SU-DHL-6 (cell line): ENCODE measurements at regions not wholly inside any gene's neighbourhood (a gene's known extent, or its start where the extent isn't known, plus 50 kb on each side); places are given as distances from the start of the nearest gene placed in this dataset.

Source experiments
- H2AFZ ChIP-seq: fragments of 200-600 bp; sonication (generic); 2 replicates; pipeline ENCODE4 v1.6.1; 2014; ENCODE audit warnings: low read depth, mild to moderate bottlenecking, moderate library complexity, mixed read lengths, antibody characterized with exemption, low read length; ENCODE audit not compliant: severe bottlenecking
- H3F3A ChIP-seq: fragments of 200-600 bp; shearing (Covaris generic); 2 replicates; pipeline ENCODE4 v1.6.0; 2016; ENCODE audit warnings: antibody characterized with exemption, mild to moderate bottlenecking; ENCODE audit not compliant: insufficient read depth
- H3K27ac ChIP-seq: fragments of 200-600 bp; sonication (generic); 2 replicates; pipeline ENCODE4 v1.5.1; 2016; ENCODE audit warnings: low read depth, mild to moderate bottlenecking, low read length, moderate library complexity, mixed read lengths
- H3K27me3 ChIP-seq: fragments of 200-600 bp; sonication (generic), shearing (Covaris generic); 2 replicates; pipeline ENCODE4 v1.6.0; 2014; ENCODE audit warnings: mild to moderate bottlenecking, low read length
- H3K36me3 ChIP-seq: fragments of 200-600 bp; sonication (generic); 2 replicates; pipeline ENCODE4 v1.6.1; 2014; ENCODE audit warnings: mild to moderate bottlenecking, low read length, mixed read lengths
- H3K4me2 ChIP-seq: fragments of 300-600, 200-600 bp; shearing (Covaris generic), sonication (generic); 2 replicates; pipeline ENCODE4 v1.6.0; 2014; ENCODE audit warnings: low read length, low read depth, mild to moderate bottlenecking; ENCODE audit not compliant: poor library complexity, severe bottlenecking
- H3K4me3 ChIP-seq: fragments of 200-600 bp; sonication (generic); 2 replicates; pipeline ENCODE4 v1.5.1; 2014; ENCODE audit warnings: antibody characterized with exemption, low read length, mild to moderate bottlenecking, mixed read lengths; ENCODE audit not compliant: insufficient read depth, poor library complexity, severe bottlenecking
- H3K79me2 ChIP-seq: fragments of 200-600 bp; sonication (generic); 2 replicates; pipeline ENCODE4 v1.6.1; 2014; ENCODE audit warnings: mild to moderate bottlenecking, low read length, moderate library complexity; ENCODE audit not compliant: insufficient read depth
- H3K9ac ChIP-seq: fragments of 200-600 bp; sonication (generic); 2 replicates; pipeline ENCODE4 v1.7.0; 2014; ENCODE audit warnings: mild to moderate bottlenecking, low read length
- H3K9me2 ChIP-seq: fragments of 200-600 bp; sonication (generic); replicated peaks from 2 replicates; pipeline ENCODE4 v1.6.1; 2014; ENCODE audit warnings: low read length; ENCODE audit not compliant: insufficient read depth
- H3K9me3 ChIP-seq: fragments of 200-600 bp; sonication (generic); 2 replicates; pipeline ENCODE4 v1.6.1; 2014; ENCODE audit warnings: low read length, mixed read lengths; ENCODE audit not compliant: insufficient read depth
- H4K20me1 ChIP-seq: fragments of 200-600 bp; sonication (generic); 2 replicates; pipeline ENCODE4 v1.6.1; 2014; ENCODE audit warnings: low read depth, mild to moderate bottlenecking, antibody characterized with exemption, low read length, moderate library complexity, mixed read lengths
- EZH2phosphoT487 ChIP-seq: fragments of 200-600 bp; sonication (generic), shearing (Covaris generic); conservative IDR thresholded peaks from 2 replicates; pipeline ENCODE4 v1.6.1; 2018; ENCODE audit warnings: mild to moderate bottlenecking, antibody characterized with exemption, low read length, moderate library complexity, mixed read lengths
- TF ChIP-seq, protein P1 (sequence below): fragments of 200-600 bp; sonication (generic); IDR thresholded peaks from one replicate; pipeline ENCODE4 v1.5.1; 2017; ENCODE audit warnings: antibody characterized with exemption, mild to moderate bottlenecking, low read length, moderate library complexity; ENCODE audit not compliant: insufficient read depth, poor library complexity, severe bottlenecking

DNA sequence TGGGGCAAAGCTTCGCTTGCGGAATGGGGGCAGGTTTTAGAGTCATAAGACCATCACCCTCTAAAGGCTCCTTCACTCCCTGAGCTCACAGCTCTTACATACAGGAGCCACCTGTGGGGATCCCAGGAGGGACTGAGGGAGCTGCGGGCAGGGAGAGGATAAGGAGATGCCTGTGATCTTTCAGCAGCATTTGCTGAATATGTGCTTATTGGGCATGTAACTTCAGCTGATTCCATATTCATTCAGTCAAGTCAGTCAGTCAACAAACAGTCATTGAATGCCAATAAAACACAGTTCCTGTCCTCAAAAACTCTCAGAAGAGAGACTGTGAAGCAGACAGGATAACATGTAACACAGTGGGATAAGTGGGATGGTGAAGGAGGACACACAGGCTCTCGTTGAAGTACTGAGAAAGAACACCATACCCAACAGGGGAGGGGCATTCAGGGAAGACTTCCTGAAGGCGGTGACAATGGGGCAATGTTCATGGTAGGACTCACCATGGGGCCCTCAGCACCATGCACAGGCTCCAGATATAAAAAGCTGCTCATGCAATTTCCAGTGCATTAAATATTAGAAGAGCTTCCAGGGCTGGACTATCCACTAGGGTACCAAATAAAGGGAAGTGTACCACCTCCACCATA, 240.9 kb downstream of the UACA start:
- no peaks in the 10 kb centered on the region for H3K79me2 ChIP-seq
- H3F3A ChIP-seq, result no peaks in the 10 kb centered on the region
- H3K9ac ChIP-seq, result no peak overlapping the region
- no peaks in the 10 kb centered on the region for H3K9me3 ChIP-seq
- no peak for TF ChIP-seq EZH2phosphoT487
- TF ChIP-seq, protein P1, sequence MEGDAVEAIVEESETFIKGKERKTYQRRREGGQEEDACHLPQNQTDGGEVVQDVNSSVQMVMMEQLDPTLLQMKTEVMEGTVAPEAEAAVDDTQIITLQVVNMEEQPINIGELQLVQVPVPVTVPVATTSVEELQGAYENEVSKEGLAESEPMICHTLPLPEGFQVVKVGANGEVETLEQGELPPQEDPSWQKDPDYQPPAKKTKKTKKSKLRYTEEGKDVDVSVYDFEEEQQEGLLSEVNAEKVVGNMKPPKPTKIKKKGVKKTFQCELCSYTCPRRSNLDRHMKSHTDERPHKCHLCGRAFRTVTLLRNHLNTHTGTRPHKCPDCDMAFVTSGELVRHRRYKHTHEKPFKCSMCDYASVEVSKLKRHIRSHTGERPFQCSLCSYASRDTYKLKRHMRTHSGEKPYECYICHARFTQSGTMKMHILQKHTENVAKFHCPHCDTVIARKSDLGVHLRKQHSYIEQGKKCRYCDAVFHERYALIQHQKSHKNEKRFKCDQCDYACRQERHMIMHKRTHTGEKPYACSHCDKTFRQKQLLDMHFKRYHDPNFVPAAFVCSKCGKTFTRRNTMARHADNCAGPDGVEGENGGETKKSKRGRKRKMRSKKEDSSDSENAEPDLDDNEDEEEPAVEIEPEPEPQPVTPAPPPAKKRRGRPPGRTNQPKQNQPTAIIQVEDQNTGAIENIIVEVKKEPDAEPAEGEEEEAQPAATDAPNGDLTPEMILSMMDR, result no peak
- H3K27me3 ChIP-seq, result no peaks in the 10 kb centered on the region
- H3K4me3 ChIP-seq, result no peak overlapping the region
- H3K27ac ChIP-seq, result no peak overlapping the region
- no peaks in the 10 kb centered on the region for H4K20me1 ChIP-seq
- H2AFZ ChIP-seq, result no peak overlapping the region
- no peaks in the 10 kb centered on the region for H3K9me2 ChIP-seq
- H3K4me2 ChIP-seq, result no peak overlapping the region
- H3K36me3 ChIP-seq, result no peaks in the 10 kb centered on the region

- Histone ChIP-seq H2AFZ (no peak overlapping the region), H3K9me2 (no peaks in the 10 kb centered on the region), H3K9me3 (no peaks in the 10 kb centered on the region), H3K27ac (no peak overlapping the region), H3K4me2 (no peak overlapping the region), H3F3A (no peaks in the 10 kb centered on the region), H4K20me1 (no peaks in the 10 kb centered on the region), H3K79me2 (no peaks in the 10 kb centered on the region), H3K36me3 (no peaks in the 10 kb centered on the region), H3K4me3 (no peak overlapping the region), H3K9ac (no peak overlapping the region), H3K27me3 (no peaks in the 10 kb centered on the region)
- TF ChIP-seq, protein P1, result no peak
- no peak for TF ChIP-seq EZH2phosphoT487
These were observed 241.6 kb downstream of the UACA start for GRCh38 chr15:70521576-70522322.

DNA sequence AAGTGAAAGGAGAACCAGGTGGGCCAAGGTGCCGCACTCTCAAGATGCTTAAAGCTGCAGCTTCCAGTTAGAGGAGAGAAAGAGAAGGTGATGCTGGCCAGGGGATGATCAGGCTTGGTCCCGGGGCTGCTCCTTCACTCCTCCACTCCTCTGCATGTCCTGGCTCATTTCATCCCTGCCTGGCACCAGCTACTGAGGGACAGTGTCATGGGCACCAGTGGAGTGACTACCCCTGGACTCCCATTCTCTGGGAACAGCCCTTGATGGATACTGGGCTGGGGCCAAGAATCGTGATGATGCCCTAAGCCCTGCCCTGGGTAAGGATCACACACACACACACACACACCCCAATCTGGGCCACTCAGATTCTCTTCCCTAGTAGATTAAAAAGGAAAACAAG, 243.7 kb downstream of the UACA start:
- no peaks in the 10 kb centered on the region for H3K36me3 ChIP-seq
- no peaks in the 10 kb centered on the region for H3K9me3 ChIP-seq
- no peaks in the 10 kb centered on the region for H3K79me2 ChIP-seq
- H3K9ac ChIP-seq, result no peak overlapping the region
- H4K20me1 ChIP-seq, result no peaks in the 10 kb centered on the region
- no peaks in the 10 kb centered on the region for H3K27me3 ChIP-seq
- H2AFZ ChIP-seq, result no peak overlapping the region
- H3K9me2 ChIP-seq, result no peaks in the 10 kb centered on the region
- no peak overlapping the region for H3K27ac ChIP-seq
- H3K4me3 ChIP-seq, result no peak overlapping the region
- no peak overlapping the region for H3K4me2 ChIP-seq
- TF ChIP-seq, protein P1, result no peak
- no peak for TF ChIP-seq EZH2phosphoT487
- H3F3A ChIP-seq, result no peaks in the 10 kb centered on the region
